GM19463 (cell line): ENCODE measurements at regions not wholly inside any gene's neighbourhood (a gene's known extent, or its start where the extent isn't known, plus 50 kb on each side); places are given as distances from the start of the nearest gene placed in this dataset.
"Not testable (repeated sequence)": the region's sequence is repeated elsewhere in the genome, so short reads cannot be mapped to it uniquely, and the experiment has no call there.

ENCODE experiments used
- ATAC-seq: cut with Tn5 transposase; IDR thresholded peaks from one replicate; pipeline ENCODE4 v1.9.1; 2021; ENCODE audit warnings: mild to moderate bottlenecking, moderate library complexity; ENCODE audit not compliant: unreplicated experiment

GRCh38 chr10:25076506-25077177 is 60.2 kb downstream of the THNSL1 start:
- no peak for ATAC-seq

GRCh38 chr10:25078658-25079431 is 62.4 kb downstream of the THNSL1 start:
- no peak for ATAC-seq

- peak; percentile 80 for ATAC-seq
Observed at GRCh38 chr10:25080880-25081581, 64.6 kb downstream of the THNSL1 start.

- no peak for ATAC-seq
Observed at GRCh38 chr10:25082276-25083204, 66.1 kb downstream of the THNSL1 start.

GRCh38 chr10:25083546-25084111 is 67.2 kb downstream of the THNSL1 start:
- no peak for ATAC-seq

- ATAC-seq = no peak
Observed at GRCh38 chr10:25084447-25084846, 68.0 kb downstream of the THNSL1 start.

GRCh38 chr10:25094590-25094989 is 78.2 kb downstream of the THNSL1 start:
- no peak for ATAC-seq

- no peak for ATAC-seq
Observed at GRCh38 chr10:25097669-25098411, 77.0 kb upstream of the GPR158 start.

- no peak for ATAC-seq
Observed at GRCh38 chr10:25100141-25100540, 74.7 kb upstream of the GPR158 start.

GRCh38 chr10:25101461-25102146 is 73.2 kb upstream of the GPR158 start:
- ATAC-seq = no peak

GRCh38 chr10:25102147-25102822 is 72.5 kb upstream of the GPR158 start:
- no peak for ATAC-seq

GRCh38 chr10:25103703-25104102 is 71.1 kb upstream of the GPR158 start:
- no peak for ATAC-seq

GRCh38 chr10:25104441-25104840 is 70.4 kb upstream of the GPR158 start:
- ATAC-seq = no peak

GRCh38 chr10:25105262-25105661 is 69.5 kb upstream of the GPR158 start:
- no peak for ATAC-seq

GRCh38 chr10:25105743-25106260 is 69.0 kb upstream of the GPR158 start:
- no peak for ATAC-seq

GRCh38 chr10:25107756-25108155 is 67.0 kb upstream of the GPR158 start:
- no peak for ATAC-seq

GRCh38 chr10:25109896-25110295 is 64.9 kb upstream of the GPR158 start:
- not testable (repeated sequence) for ATAC-seq

GRCh38 chr10:25112016-25112415 is 62.8 kb upstream of the GPR158 start:
- no peak for ATAC-seq
